IMR-90 (cell line): ENCODE measurements at regions not wholly inside any gene's neighbourhood (a gene's known extent, or its start where the extent isn't known, plus 50 kb on each side); places are given as distances from the start of the nearest gene placed in this dataset.

Experiments used
- ATAC-seq: fragments of 200-7000 bp; cut with Tn5 transposase; 2 replicates; pipeline ENCODE4 v1.9.1; 2020; ENCODE audit warnings: low read depth, mild to moderate bottlenecking, moderate library complexity
- BruUV-seq: library from RNA; stranded (reverse); fragments of 400-500 nt; replicated peaks from 2 replicates; lab custom pipeline; 2021; lab: Mats Ljungman, UMichigan
- CTCF ChIA-PET: fragments of 300-600 bp; formaldehyde crosslinking; extraction: SDS; loops from one replicate; lab custom pipeline; 2021; ENCODE audit warnings: antibody characterized with exemption; lab: Yijun Ruan, JAX
- POLR2A ChIA-PET: fragments of 300-600 bp; sonication (Branson Sonifier 250); formaldehyde crosslinking; loops from one replicate; lab custom pipeline; 2022; ENCODE audit warnings: antibody characterized with exemption; ENCODE audit not compliant: unreplicated experiment; lab: Charles Lee
- DNase-seq: peaks from one replicate; pipeline ENCODE4 v3.0.0; 2013
- H2AFZ ChIP-seq: replicated peaks from 2 replicates; pipeline ENCODE3; 2013; ENCODE audit warnings: low read length, mild to moderate bottlenecking; ENCODE audit not compliant: poor library complexity
- H2AK5ac ChIP-seq: 2 replicates; pipeline ENCODE4 v1.6.1; 2013; ENCODE audit warnings: low read depth, low read length, inconsistent platforms
- H2AK9ac ChIP-seq: replicated peaks from 2 replicates; pipeline ENCODE3; 2013; ENCODE audit warnings: mild to moderate bottlenecking, low read depth, low read length, moderate library complexity; ENCODE audit not compliant: poor library complexity
- H2BK120ac ChIP-seq: 2 replicates; pipeline ENCODE4 v1.6.1; 2013; ENCODE audit warnings: low read depth, low read length, inconsistent platforms
- H2BK15ac ChIP-seq: 3 replicates; pipeline ENCODE4 v1.6.1; 2013; ENCODE audit warnings: low read depth, low read length, inconsistent platforms
- H2BK20ac ChIP-seq: 2 replicates; pipeline ENCODE4 v1.6.1; 2013; ENCODE audit warnings: low read depth, mild to moderate bottlenecking, inconsistent platforms, low read length, moderate library complexity
- H2BK5ac ChIP-seq: 2 replicates; pipeline ENCODE4 v1.6.1; 2013; ENCODE audit warnings: mild to moderate bottlenecking, low read depth, low read length, inconsistent platforms; ENCODE audit not compliant: poor library complexity, severe bottlenecking
- H3K14ac ChIP-seq: replicated peaks from 2 replicates; pipeline ENCODE4 v1.6.1; 2013; ENCODE audit warnings: low read depth, low read length, inconsistent platforms
- H3K18ac ChIP-seq: 2 replicates; pipeline ENCODE4 v1.6.1; 2013; ENCODE audit warnings: low read depth, low read length, control low read depth
- H3K23ac ChIP-seq: 2 replicates; pipeline ENCODE4 v1.6.1; 2013; ENCODE audit warnings: low read depth, low read length, inconsistent platforms
- H3K27ac ChIP-seq: 2 replicates; pipeline ENCODE4 v1.5.1; 2013; ENCODE audit warnings: mild to moderate bottlenecking, control low read depth, low read length; ENCODE audit not compliant: insufficient read depth
- H3K27me3 ChIP-seq: 2 replicates; pipeline ENCODE4 v1.6.1; 2013; ENCODE audit warnings: low read length; ENCODE audit not compliant: control insufficient read depth, insufficient read depth
- H3K36me3 ChIP-seq: 2 replicates; pipeline ENCODE4 v1.6.1; 2013; ENCODE audit warnings: low read length, mixed read lengths; ENCODE audit not compliant: control insufficient read depth, insufficient read depth
- H3K4ac ChIP-seq: 2 replicates; pipeline ENCODE4 v1.6.1; 2013; ENCODE audit warnings: low read depth, low read length, inconsistent platforms
- H3K4me1 ChIP-seq: 2 replicates; pipeline ENCODE4 v1.6.1; 2013; ENCODE audit warnings: low read length, mixed read lengths; ENCODE audit not compliant: control insufficient read depth, insufficient read depth
- H3K4me2 ChIP-seq: 2 replicates; pipeline ENCODE4 v1.6.1; 2013; ENCODE audit warnings: low read depth, mild to moderate bottlenecking, control low read depth, low read length, moderate library complexity
- H3K4me3 ChIP-seq: 2 replicates; pipeline ENCODE4 v1.5.1; 2013; ENCODE audit warnings: low read depth, mild to moderate bottlenecking, control low read depth, low read length, moderate library complexity; ENCODE audit not compliant: insufficient read depth
- H3K56ac ChIP-seq: 2 replicates; pipeline ENCODE4 v1.6.1; 2013; ENCODE audit warnings: low read length, inconsistent platforms; ENCODE audit not compliant: insufficient read depth; ENCODE audit errors: extremely low read depth
- H3K79me1 ChIP-seq, 2 experiments: 2 replicates each; pipeline ENCODE4 v1.6.1; 2013; ENCODE audit warnings: low read length in 2 of 2, inconsistent platforms in 1 of 2, low read depth in 1 of 2
- H3K9ac ChIP-seq: 2 replicates; pipeline ENCODE4 v1.6.1; 2013; ENCODE audit warnings: low read depth, low read length, control low read depth
- H3K9me1 ChIP-seq: 2 replicates; pipeline ENCODE4 v1.6.1; 2013; ENCODE audit warnings: low read length, inconsistent platforms; ENCODE audit not compliant: insufficient read depth
- H3K9me3 ChIP-seq: 2 replicates; pipeline ENCODE4 v1.6.1; 2013; ENCODE audit warnings: low read length; ENCODE audit not compliant: control insufficient read depth, insufficient read depth
- H4K20me1 ChIP-seq: 2 replicates; pipeline ENCODE4 v1.6.1; 2013; ENCODE audit warnings: low read length, inconsistent platforms; ENCODE audit not compliant: insufficient read depth
- H4K5ac ChIP-seq: 2 replicates; pipeline ENCODE4 v1.6.1; 2013; ENCODE audit warnings: mild to moderate bottlenecking, low read depth, low read length, control low read depth
- H4K8ac ChIP-seq, 2 experiments: 2 replicates each; pipeline ENCODE4 v1.6.1; 2013; ENCODE audit warnings: low read depth in 2 of 2, low read length in 2 of 2, control low read depth in 1 of 2, inconsistent platforms in 1 of 2
- H4K91ac ChIP-seq: 2 replicates; pipeline ENCODE4 v1.6.1; 2013; ENCODE audit warnings: low read depth, low read length, inconsistent platforms; ENCODE audit not compliant: insufficient read depth
- BHLHE40 ChIP-seq: fragments of 150-350 bp; IDR thresholded peaks from 2 replicates; pipeline ENCODE4 v1.6.1; 2016; ENCODE audit warnings: mild to moderate bottlenecking, low read depth, low read length
- CEBPB ChIP-seq: IDR thresholded peaks from 2 replicates; pipeline ENCODE4 v1.6.1; 2012; ENCODE audit warnings: low read depth, low read length, improper control_type of control experiment
- FOS ChIP-seq: fragments of 150-350 bp; IDR thresholded peaks from 2 replicates; pipeline ENCODE4 v1.6.1; 2016; ENCODE audit warnings: low read depth, low read length
- MAFK ChIP-seq: IDR thresholded peaks from 2 replicates; pipeline ENCODE4 v1.6.1; 2012; ENCODE audit warnings: low read depth, low read length, improper control_type of control experiment
- MAZ ChIP-seq: IDR thresholded peaks from 2 replicates; pipeline ENCODE4 v1.6.1; 2012; ENCODE audit warnings: low read depth, mild to moderate bottlenecking, low read length, improper control_type of control experiment, moderate library complexity, borderline replicate concordance
- SMC3 ChIP-seq: fragments of 150-350 bp; IDR thresholded peaks from 2 replicates; pipeline ENCODE4 v1.6.1; 2016; ENCODE audit warnings: low read depth, mild to moderate bottlenecking, antibody characterized with exemption, low read length, moderate library complexity
- WGBS, 2 experiments: methylation state at CpG; one replicate each; pipeline versions ENCODE4 v1.1.5 to v1.1.7; 2013; ENCODE audit warnings: missing lambda C conversion rate in 2 of 2; ENCODE audit not compliant: insufficient read length in 1 of 2; ENCODE audit errors: extremely low coverage in 2 of 2; 5-methylcytosine and 5-hydroxymethylcytosine counted together
- dilution Hi-C: fragments of 300-500 bp; cut with HindIII; formaldehyde crosslinking; loops from one replicate; pipeline ENCODE4 v1.14.3; 2018; ENCODE audit warnings: low sequenced_read_pairs; ENCODE audit not compliant: unreplicated experiment
- in situ Hi-C: fragments of 300-500 bp; cut with MboI; formaldehyde crosslinking; loops from 3 replicates; pipeline ENCODE4 v1.14.3; 2019; ENCODE audit warnings: low sequenced_read_pairs, inconsistent platforms, mixed read lengths
- intact Hi-C: fragments of 100-400 bp; cut with micrococcal nuclease; formaldehyde crosslinking; loops from 2 replicates; pipeline ENCODE4 v1.10.0; 2022
- TF ChIP-seq, protein P1 (sequence below): fragments of 150-350 bp; IDR thresholded peaks from 2 replicates; pipeline ENCODE4 v1.6.1; 2016; ENCODE audit warnings: low read depth, mild to moderate bottlenecking, low read length, moderate library complexity, borderline replicate concordance

DNA sequence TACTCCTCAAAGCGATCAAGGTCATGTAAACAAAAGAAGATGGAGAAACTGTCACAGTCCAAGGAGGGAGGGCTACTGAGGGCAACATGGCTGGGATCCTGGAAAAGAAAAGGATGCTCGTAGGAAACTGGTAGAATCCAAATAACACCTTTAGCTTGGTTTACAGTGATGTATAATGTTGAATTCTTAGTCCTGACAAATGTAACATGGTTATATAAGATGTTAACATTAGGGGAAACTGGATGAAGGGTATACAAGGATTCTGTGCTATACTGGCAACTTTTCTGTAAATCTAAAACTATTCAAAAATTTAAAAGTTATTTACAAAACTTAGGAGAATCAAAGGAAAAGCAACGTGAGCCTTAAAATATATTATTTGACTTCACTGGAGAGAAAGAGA lies 257.0 kb downstream of the TTC32 start:
- no peak overlapping the region for H3K56ac ChIP-seq
- intact Hi-C loops (no loop called here), dilution Hi-C loops (no loop called here), in situ Hi-C loops (no loop called here)
- no peak overlapping the region for H3K4me3 ChIP-seq
- no peak overlapping the region for H3K4ac ChIP-seq
- WGBS, 2 experiments = 71% methylated on average over 1 of the region's 3 CpGs; no CpG with 5 or more reads in 1 of the 2 experiments
- H3K36me3 ChIP-seq = no peaks in the 10 kb centered on the region
- H2BK120ac ChIP-seq = no peak overlapping the region
- H3K9me1 ChIP-seq = peaks cover 2% of the 10 kb centered on the region
- peaks cover 12% of the 10 kb centered on the region for H3K27me3 ChIP-seq
- CTCF ChIA-PET = interaction anchor here (0.6 kb wide), 1 partner anchor 46 kb away, joined by 9 read pairs; no protein-coding TSS in a partner anchor
- no peak overlapping the region for H2AFZ ChIP-seq
- no peak overlapping the region for H4K8ac ChIP-seq
- no peak overlapping the region for H3K27ac ChIP-seq
- peaks cover 2% of the 10 kb centered on the region; the same call in 1 of the 2 replicates for H3K9me3 ChIP-seq
- no peak overlapping the region for H3K23ac ChIP-seq
- BruUV-seq = no TSS peak
- H2BK20ac ChIP-seq = no peak overlapping the region
- H4K5ac ChIP-seq = no peak overlapping the region
- no peak for TF ChIP-seq SMC3
- TF ChIP-seq, protein P1, sequence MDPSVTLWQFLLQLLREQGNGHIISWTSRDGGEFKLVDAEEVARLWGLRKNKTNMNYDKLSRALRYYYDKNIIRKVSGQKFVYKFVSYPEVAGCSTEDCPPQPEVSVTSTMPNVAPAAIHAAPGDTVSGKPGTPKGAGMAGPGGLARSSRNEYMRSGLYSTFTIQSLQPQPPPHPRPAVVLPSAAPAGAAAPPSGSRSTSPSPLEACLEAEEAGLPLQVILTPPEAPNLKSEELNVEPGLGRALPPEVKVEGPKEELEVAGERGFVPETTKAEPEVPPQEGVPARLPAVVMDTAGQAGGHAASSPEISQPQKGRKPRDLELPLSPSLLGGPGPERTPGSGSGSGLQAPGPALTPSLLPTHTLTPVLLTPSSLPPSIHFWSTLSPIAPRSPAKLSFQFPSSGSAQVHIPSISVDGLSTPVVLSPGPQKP = no peak
- TF ChIP-seq BHLHE40 = no peak
- TF ChIP-seq MAZ = no peak
- no peak for TF ChIP-seq CEBPB
- TF ChIP-seq MAFK = no peak
- TF ChIP-seq FOS = no peak
- H2BK15ac ChIP-seq = no peak overlapping the region
- no peaks in the 10 kb centered on the region for H3K79me1 ChIP-seq
- H3K18ac ChIP-seq = no peak overlapping the region
- H3K4me2 ChIP-seq = no peak overlapping the region
- ATAC-seq (no peak), DNase-seq (no peak)
- H3K14ac ChIP-seq = no peak overlapping the region
- no peak overlapping the region for H3K9ac ChIP-seq
- POLR2A ChIA-PET = no interaction called here
- H3K4me1 ChIP-seq = 0 out of 2 replicates have a peak, but pooled peaks cover 3% of the 10 kb centered on the region
- no peak overlapping the region for H2AK9ac ChIP-seq
- H2AK5ac ChIP-seq = no peak overlapping the region
- no peaks in the 10 kb centered on the region for H4K20me1 ChIP-seq
- no peak overlapping the region for H4K91ac ChIP-seq
- no peak overlapping the region for H2BK5ac ChIP-seq
